CD4-positive, CD25-positive, alpha-beta regulatory T cell (primary cell): ENCODE measurements at regions not wholly inside any gene's neighbourhood (a gene's known extent, or its start where the extent isn't known, plus 50 kb on each side); places are given as distances from the start of the nearest gene placed in this dataset.

ENCODE experiments used
- ATAC-seq, 2 donors: fragments of 150-1000 bp; cut with Tn5 transposase; one replicate each; pipeline ENCODE4 v1.10.0; 2021; ENCODE audit warnings: low read depth in 2 of 2, moderate number of reproducible peaks in 2 of 2, moderate library complexity in 1 of 2
- DNase-seq, 3 donors: peaks; one replicate each; pipeline versions ENCODE4 v3.0.0 to v3.0.0-alpha.2; 2012 to 2022; ENCODE audit warnings: mixed read lengths in 1 of 3
- H3K27ac ChIP-seq: one replicate; pipeline ENCODE4 v1.7.0; 2013; ENCODE audit warnings: mild to moderate bottlenecking, low read length; ENCODE audit not compliant: insufficient read depth, poor library complexity, severe bottlenecking
- H3K27me3 ChIP-seq: one replicate; pipeline ENCODE4 v1.7.0; 2013; ENCODE audit warnings: low read length; ENCODE audit not compliant: control insufficient read depth, insufficient read depth
- H3K36me3 ChIP-seq: one replicate; pipeline ENCODE4 v1.7.0; 2013; ENCODE audit warnings: mild to moderate bottlenecking, low read length, moderate library complexity; ENCODE audit not compliant: control insufficient read depth, insufficient read depth
- H3K4me1 ChIP-seq: 2 replicates; pipeline ENCODE4 v1.7.0; 2013; ENCODE audit warnings: mild to moderate bottlenecking, low read length; ENCODE audit not compliant: insufficient read depth, control insufficient read depth, poor library complexity, severe bottlenecking
- H3K4me3 ChIP-seq: one replicate; pipeline ENCODE4 v1.7.0; 2013; ENCODE audit warnings: low read depth, mild to moderate bottlenecking, low read length, moderate library complexity
- H3K9me3 ChIP-seq, 2 experiments: 1 replicate in 1 of 2; 2 replicates in 1 of 2; pipeline ENCODE4 v1.7.0; 2013; ENCODE audit warnings: low read length in 2 of 2, mild to moderate bottlenecking in 1 of 2, moderate library complexity in 1 of 2; ENCODE audit not compliant: control insufficient read depth in 2 of 2
- H3K27ac Mint-ChIP-seq, 3 donors: one replicate each; pipeline ENCODE4 v1.8.0; 2020 to 2022; ENCODE audit warnings: mild to moderate bottlenecking in 3 of 3, mixed read lengths in 3 of 3, moderate library complexity in 2 of 3
- H3K27me3 Mint-ChIP-seq: one replicate; pipeline ENCODE4 v1.8.0; 2022; ENCODE audit warnings: mild to moderate bottlenecking, mixed read lengths
- H3K36me3 Mint-ChIP-seq: one replicate; pipeline ENCODE4 v1.8.0; 2020; ENCODE audit warnings: mixed read lengths
- H3K4me1 Mint-ChIP-seq, 4 donors: one replicate each; pipeline ENCODE4 v1.8.0; 2020 to 2022; ENCODE audit warnings: mixed read lengths in 4 of 4, mild to moderate bottlenecking in 1 of 4
- H3K4me3 Mint-ChIP-seq, 4 donors: one replicate each; pipeline ENCODE4 v1.8.0; 2020 to 2022; ENCODE audit warnings: mild to moderate bottlenecking in 4 of 4, mixed read lengths in 4 of 4, moderate library complexity in 3 of 4
- H3K9me3 Mint-ChIP-seq, 7 donors: one replicate each; pipeline ENCODE4 v1.8.0; 2020 to 2022; ENCODE audit warnings: mixed read lengths in 7 of 7, mild to moderate bottlenecking in 3 of 7, moderate library complexity in 2 of 7

- no peaks in the 10 kb centered on the region for H3K36me3 ChIP-seq
These were observed 129.1 kb upstream of the LPAR1 start for GRCh38 chr9:111167341-111167740.

GRCh38 chr9:111163716-111164389 lies 125.6 kb upstream of the LPAR1 start:
- H3K4me3 ChIP-seq, result no peak overlapping the region
- H3K9me3 ChIP-seq, result peaks cover 6 to 15% of the 10 kb centered on the region in 2 experiments
- no peak overlapping the region for H3K27ac ChIP-seq
- Mint-ChIP-seq H3K27ac (no peak overlapping the region), H3K4me1 (no peaks in the 10 kb centered on the region), H3K27me3 (no peaks in the 10 kb centered on the region), H3K36me3 (no peaks in the 10 kb centered on the region), H3K9me3 (peaks cover 0 to 20% (median 2%) of the 10 kb centered on the region in 7 donors), H3K4me3 (no peak overlapping the region)
- no peaks in the 10 kb centered on the region for H3K36me3 ChIP-seq
- DNase-seq (no peak), ATAC-seq (no peak)
- H3K27me3 ChIP-seq, result no peaks in the 10 kb centered on the region
- H3K4me1 ChIP-seq, result no peaks in the 10 kb centered on the region

More at GRCh38 chr9:111167341-111167740, 129.1 kb upstream of the LPAR1 start:
- Histone ChIP-seq H3K4me1 (no peaks in the 10 kb centered on the region), H3K27ac (no peak overlapping the region), H3K27me3 (no peaks in the 10 kb centered on the region), H3K9me3 (peaks cover 6 to 18% of the 10 kb centered on the region in 2 experiments), H3K4me3 (no peak overlapping the region)
- no peak for DNase-seq
- ATAC-seq, result no peak
- H3K4me1 Mint-ChIP-seq, result no peaks in the 10 kb centered on the region
- H3K9me3 Mint-ChIP-seq, result peaks cover 0 to 20% (median 3%) of the 10 kb centered on the region in 7 donors
- H3K27me3 Mint-ChIP-seq, result no peaks in the 10 kb centered on the region
- no peaks in the 10 kb centered on the region for H3K36me3 Mint-ChIP-seq
- H3K27ac Mint-ChIP-seq, result no peak overlapping the region
- H3K4me3 Mint-ChIP-seq, result no peak overlapping the region

GRCh38 chr9:111162026-111162425 lies 123.8 kb upstream of the LPAR1 start:
- ATAC-seq (no peak), DNase-seq (no peak)
- Mint-ChIP-seq H3K9me3 (peaks cover 0 to 9% (median 0%) of the 10 kb centered on the region in 7 donors), H3K4me1 (no peaks in the 10 kb centered on the region), H3K27ac (no peak overlapping the region), H3K27me3 (no peaks in the 10 kb centered on the region), H3K4me3 (no peak overlapping the region), H3K36me3 (no peaks in the 10 kb centered on the region)
- H3K27me3 ChIP-seq, result no peaks in the 10 kb centered on the region
- no peaks in the 10 kb centered on the region for H3K4me1 ChIP-seq
- no peak overlapping the region for H3K4me3 ChIP-seq
- no peak overlapping the region for H3K27ac ChIP-seq
- H3K36me3 ChIP-seq, result no peaks in the 10 kb centered on the region
- peaks cover 0 to 9% of the 10 kb centered on the region in 2 experiments for H3K9me3 ChIP-seq

- DNase-seq (no peak), ATAC-seq (no peak)
- H3K27ac Mint-ChIP-seq, result no peak overlapping the region
- Histone ChIP-seq H3K36me3 (no peaks in the 10 kb centered on the region), H3K27ac (no peak overlapping the region), H3K4me1 (no peaks in the 10 kb centered on the region), H3K27me3 (no peaks in the 10 kb centered on the region), H3K9me3 (peaks cover 0 to under 1% of the 10 kb centered on the region in 2 experiments), H3K4me3 (no peak overlapping the region)
- no peak overlapping the region for H3K4me3 Mint-ChIP-seq
- H3K4me1 Mint-ChIP-seq, result no peaks in the 10 kb centered on the region
- no peaks in the 10 kb centered on the region for H3K27me3 Mint-ChIP-seq
- H3K36me3 Mint-ChIP-seq, result no peaks in the 10 kb centered on the region
- H3K9me3 Mint-ChIP-seq, result peaks cover 0 to 9% (median 0%) of the 10 kb centered on the region in 7 donors
These were observed 122.7 kb upstream of the LPAR1 start for GRCh38 chr9:111161015-111161415.

GRCh38 chr9:111158999-111159398 lies 120.7 kb upstream of the LPAR1 start:
- Mint-ChIP-seq H3K27ac (no peak overlapping the region), H3K4me3 (no peak overlapping the region), H3K36me3 (no peaks in the 10 kb centered on the region), H3K9me3 (peaks cover 0 to 2% (median 0%) of the 10 kb centered on the region in 7 donors), H3K27me3 (peaks cover 4% of the 10 kb centered on the region), H3K4me1 (no peaks in the 10 kb centered on the region)
- ATAC-seq, result no peak
- no peak overlapping the region for H3K27ac ChIP-seq
- no peak for DNase-seq
- no peaks in the 10 kb centered on the region for H3K4me1 ChIP-seq
- H3K27me3 ChIP-seq, result no peaks in the 10 kb centered on the region
- H3K9me3 ChIP-seq, result no peaks in the 10 kb centered on the region
- no peak overlapping the region for H3K4me3 ChIP-seq
- no peaks in the 10 kb centered on the region for H3K36me3 ChIP-seq

- Mint-ChIP-seq H3K27ac (no peak overlapping the region), H3K9me3 (peaks cover 0 to 2% (median 0%) of the 10 kb centered on the region in 7 donors), H3K4me3 (no peak overlapping the region), H3K36me3 (no peaks in the 10 kb centered on the region), H3K27me3 (peaks cover 4% of the 10 kb centered on the region), H3K4me1 (no peaks in the 10 kb centered on the region)
- DNase-seq (no peak), ATAC-seq (no peak)
- Histone ChIP-seq H3K27me3 (no peaks in the 10 kb centered on the region), H3K27ac (no peak overlapping the region), H3K4me3 (no peak overlapping the region), H3K36me3 (no peaks in the 10 kb centered on the region), H3K4me1 (no peaks in the 10 kb centered on the region), H3K9me3 (no peaks in the 10 kb centered on the region)
These were observed 120.1 kb upstream of the LPAR1 start for GRCh38 chr9:111158363-111158762.

GRCh38 chr9:111154081-111154562 lies 115.9 kb upstream of the LPAR1 start:
- Histone ChIP-seq H3K27me3 (no peaks in the 10 kb centered on the region), H3K4me1 (no peaks in the 10 kb centered on the region), H3K9me3 (no peaks in the 10 kb centered on the region), H3K4me3 (no peak overlapping the region), H3K27ac (no peak overlapping the region), H3K36me3 (no peaks in the 10 kb centered on the region)
- no peak overlapping the region for H3K27ac Mint-ChIP-seq
- DNase-seq (no peak), ATAC-seq (no peak)
- H3K27me3 Mint-ChIP-seq, result peaks cover 4% of the 10 kb centered on the region
- H3K4me3 Mint-ChIP-seq, result no peak overlapping the region
- H3K4me1 Mint-ChIP-seq, result no peaks in the 10 kb centered on the region
- no peaks in the 10 kb centered on the region for H3K9me3 Mint-ChIP-seq
- no peaks in the 10 kb centered on the region for H3K36me3 Mint-ChIP-seq
